Endothelial cell of umbilical vein (primary cell): ENCODE measurements at regions not wholly inside any gene's neighbourhood (a gene's known extent, or its start where the extent isn't known, plus 50 kb on each side); places are given as distances from the start of the nearest gene placed in this dataset.

Experiments used
- BruUV-seq: library from RNA; stranded (reverse); fragments of 400-500 nt; replicated peaks from 2 replicates; lab custom pipeline; 2021; lab: Mats Ljungman, UMichigan
- CTCF ChIA-PET: fragments of 300-600, 350-600 bp; sonication (Branson Sonifier 250); formaldehyde crosslinking; loops from one replicate; lab custom pipeline; 2021; ENCODE audit warnings: antibody characterized with exemption, inconsistent platforms; lab: Charles Lee
- POLR2A ChIA-PET: fragments of 300-600, 350-600 bp; sonication (Branson Sonifier 250); formaldehyde crosslinking; loops from one replicate; lab custom pipeline; 2021; ENCODE audit warnings: antibody characterized with exemption, inconsistent platforms; lab: Charles Lee
- DNase-seq: peaks from one replicate; pipeline ENCODE4 v3.0.0-alpha.2; 2011; ENCODE audit warnings: low read depth, low spot score
- FAIRE-seq: peaks from 2 replicates; lab custom pipeline; 2011; peaks lifted over from hg19 to GRCh38; lab: Jason Lieb, UNC
- H2AFZ ChIP-seq: 2 replicates; pipeline ENCODE4 v1.6.0; 2012; ENCODE audit warnings: low read depth, low read length, control low read depth, inconsistent platforms
- H3K27ac ChIP-seq: 2 replicates; pipeline ENCODE4 v1.5.1; 2011; ENCODE audit warnings: low read depth, mild to moderate bottlenecking, control low read depth, low read length, moderate library complexity; ENCODE audit not compliant: insufficient read depth
- H3K27me3 ChIP-seq, 2 experiments: 2 replicates each; pipeline versions ENCODE4 v1.6.0 to v1.6.1; 2011; ENCODE audit warnings: low read length in 2 of 2, mixed read lengths in 1 of 2; ENCODE audit not compliant: control insufficient read depth in 2 of 2, insufficient read depth in 2 of 2
- H3K36me3 ChIP-seq, 2 experiments: 2 replicates in 1 of 2; 3 replicates in 1 of 2; pipeline ENCODE4 v1.5.1; 2011; ENCODE audit warnings: low read length in 2 of 2, mild to moderate bottlenecking in 1 of 2, moderate library complexity in 1 of 2; ENCODE audit not compliant: control insufficient read depth in 2 of 2, insufficient read depth in 2 of 2; ENCODE audit errors: extremely low read depth in 1 of 2
- H3K4me1 ChIP-seq: 3 replicates; pipeline ENCODE4 v1.5.1; 2011; ENCODE audit warnings: mild to moderate bottlenecking, low read length; ENCODE audit not compliant: control insufficient read depth, insufficient read depth; ENCODE audit errors: extremely low read depth
- H3K4me2 ChIP-seq: 2 replicates; pipeline ENCODE4 v1.6.1; 2011; ENCODE audit warnings: low read length, control low read depth, mixed read lengths; ENCODE audit not compliant: insufficient read depth
- H3K4me3 ChIP-seq, 3 experiments: fragments of 200-600 bp in 1 of 3; sonication (generic), shearing (Covaris generic) in 1 of 3; replicated peaks in 1 of 3; 2 replicates each; pipeline ENCODE4 v1.5.1; 2011 to 2016; ENCODE audit warnings: control low read depth in 3 of 3, low read length in 3 of 3, mild to moderate bottlenecking in 2 of 3, inconsistent platforms in 1 of 3, low read depth in 1 of 3, moderate library complexity in 1 of 3; ENCODE audit not compliant: insufficient read depth in 1 of 3
- H3K79me2 ChIP-seq: 2 replicates; pipeline ENCODE4 v1.6.0; 2012; ENCODE audit warnings: low read length, inconsistent platforms; ENCODE audit not compliant: control insufficient read depth, insufficient read depth
- H3K9ac ChIP-seq: replicated peaks from 2 replicates; pipeline ENCODE3; 2011; ENCODE audit warnings: low read length, control low read depth; ENCODE audit not compliant: insufficient read depth; ENCODE audit errors: extremely low read depth
- H3K9me1 ChIP-seq: replicated peaks from 3 replicates; pipeline ENCODE4 v1.6.0; 2011; ENCODE audit warnings: mild to moderate bottlenecking, low read length; ENCODE audit not compliant: control insufficient read depth, insufficient read depth; ENCODE audit errors: extremely low read depth
- H3K9me3 ChIP-seq: replicated peaks from 2 replicates; pipeline ENCODE4 v1.5.1; 2012; ENCODE audit warnings: low read length, inconsistent platforms; ENCODE audit not compliant: control insufficient read depth, insufficient read depth
- H4K20me1 ChIP-seq: replicated peaks from 2 replicates; pipeline ENCODE3; 2011; ENCODE audit warnings: mild to moderate bottlenecking, low read length; ENCODE audit not compliant: control insufficient read depth, insufficient read depth; ENCODE audit errors: extremely low read depth
- EZH2 ChIP-seq: IDR thresholded peaks from 2 replicates; pipeline ENCODE4 v1.6.1; 2012; ENCODE audit warnings: borderline replicate concordance, low read depth, mild to moderate bottlenecking, moderate library complexity, low read length, inconsistent platforms; ENCODE audit not compliant: severe bottlenecking
- FOS ChIP-seq: IDR thresholded peaks from 2 replicates; pipeline ENCODE4 v1.6.1; 2011; ENCODE audit warnings: mild to moderate bottlenecking, low read length, moderate library complexity, borderline replicate concordance; ENCODE audit not compliant: insufficient read depth
- GATA2 ChIP-seq: IDR thresholded peaks from 2 replicates; pipeline ENCODE4 v1.7.0; 2011; ENCODE audit warnings: low read depth, mild to moderate bottlenecking, moderate library complexity, mixed read lengths, low read length; ENCODE audit not compliant: insufficient read length, insufficient read depth
- JUN ChIP-seq: IDR thresholded peaks from 2 replicates; pipeline ENCODE4 v1.6.1; 2011; ENCODE audit warnings: borderline replicate concordance, low read depth; ENCODE audit not compliant: insufficient read length, insufficient read depth
- MYC ChIP-seq: IDR thresholded peaks from one replicate; pipeline ENCODE4 v1.6.1; 2011; ENCODE audit warnings: mild to moderate bottlenecking, low read depth, low read length
- POLR2A ChIP-seq: IDR thresholded peaks from 2 replicates; pipeline ENCODE4 v1.6.1; 2012; ENCODE audit warnings: low read depth, mild to moderate bottlenecking, control low read depth, low read length
- POLR2AphosphoS5 ChIP-seq: IDR thresholded peaks from 2 replicates; pipeline ENCODE4 v1.6.1; 2012; ENCODE audit warnings: low read depth, mild to moderate bottlenecking, control low read depth, low read length, moderate library complexity; ENCODE audit not compliant: insufficient read depth
- dilution Hi-C: fragments of 300-500 bp; cut with MboI; formaldehyde crosslinking; loops from one replicate; pipeline ENCODE4 v1.15.0; 2019; ENCODE audit warnings: low sequenced_read_pairs; ENCODE audit not compliant: extremely low pct_ligation_motif_present
- intact Hi-C: fragments of 100-400 bp; cut with micrococcal nuclease; formaldehyde crosslinking; loops from one replicate; pipeline ENCODE4 v1.10.0; 2022
- TF ChIP-seq, protein P1 (sequence below): IDR thresholded peaks from 2 replicates; pipeline ENCODE4 v1.6.1; 2011; ENCODE audit not compliant: insufficient read depth, insufficient read length
- TF ChIP-seq, protein P2 (sequence below), 2 donors: IDR thresholded peaks; 1 replicate in 1 of 2; 2 replicates in 1 of 2; pipeline ENCODE4 v1.5.1; 2011; ENCODE audit warnings: low read length in 2 of 2, mild to moderate bottlenecking in 2 of 2, moderate library complexity in 2 of 2, control low read depth in 1 of 2, inconsistent platforms in 1 of 2, low read depth in 1 of 2; ENCODE audit not compliant: insufficient read depth in 1 of 2; ENCODE audit errors: extremely low read depth in 1 of 2

DNA sequence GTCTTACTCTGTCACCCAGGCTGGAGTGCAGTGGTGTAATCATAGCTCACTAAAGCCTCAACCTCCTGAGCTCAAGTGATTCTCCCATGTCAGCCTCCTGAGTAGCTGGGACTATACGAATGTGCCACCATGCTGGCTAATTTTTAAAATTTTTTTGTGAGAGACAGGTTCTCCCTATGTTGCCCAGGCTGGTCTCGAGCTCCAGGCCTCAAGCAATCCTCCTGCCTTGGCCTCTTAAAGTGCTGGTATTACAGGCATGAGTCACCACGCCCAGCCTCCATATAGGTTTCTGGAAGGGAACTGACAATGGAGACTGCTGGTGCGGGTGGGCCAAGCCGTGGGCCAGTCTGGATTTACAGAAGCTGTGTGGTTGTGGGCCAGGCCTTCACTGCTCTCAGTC lies 189.2 kb downstream of the URI1 start:
- dilution Hi-C loops (no loop called here), intact Hi-C loops (no loop called here)
- Histone ChIP-seq H3K4me3 (no peak overlapping the region), H2AFZ (no peak overlapping the region), H3K9ac (no peak overlapping the region), H4K20me1 (no peaks in the 10 kb centered on the region), H3K9me1 (no peaks in the 10 kb centered on the region), H3K4me2 (no peak overlapping the region), H3K4me1 (no peaks in the 10 kb centered on the region), H3K27me3 (no peaks in the 10 kb centered on the region), H3K36me3 (no peaks in the 10 kb centered on the region), H3K79me2 (no peaks in the 10 kb centered on the region), H3K9me3 (no peaks in the 10 kb centered on the region), H3K27ac (no peak overlapping the region)
- ChIA-PET POLR2A (no interaction called here), CTCF (no interaction called here)
- TF ChIP-seq JUN: no peak
- TF ChIP-seq, protein P1, sequence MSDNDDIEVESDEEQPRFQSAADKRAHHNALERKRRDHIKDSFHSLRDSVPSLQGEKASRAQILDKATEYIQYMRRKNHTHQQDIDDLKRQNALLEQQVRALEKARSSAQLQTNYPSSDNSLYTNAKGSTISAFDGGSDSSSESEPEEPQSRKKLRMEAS: no peak
- TF ChIP-seq MYC: no peak
- no peak for TF ChIP-seq EZH2
- TF ChIP-seq, protein P2, sequence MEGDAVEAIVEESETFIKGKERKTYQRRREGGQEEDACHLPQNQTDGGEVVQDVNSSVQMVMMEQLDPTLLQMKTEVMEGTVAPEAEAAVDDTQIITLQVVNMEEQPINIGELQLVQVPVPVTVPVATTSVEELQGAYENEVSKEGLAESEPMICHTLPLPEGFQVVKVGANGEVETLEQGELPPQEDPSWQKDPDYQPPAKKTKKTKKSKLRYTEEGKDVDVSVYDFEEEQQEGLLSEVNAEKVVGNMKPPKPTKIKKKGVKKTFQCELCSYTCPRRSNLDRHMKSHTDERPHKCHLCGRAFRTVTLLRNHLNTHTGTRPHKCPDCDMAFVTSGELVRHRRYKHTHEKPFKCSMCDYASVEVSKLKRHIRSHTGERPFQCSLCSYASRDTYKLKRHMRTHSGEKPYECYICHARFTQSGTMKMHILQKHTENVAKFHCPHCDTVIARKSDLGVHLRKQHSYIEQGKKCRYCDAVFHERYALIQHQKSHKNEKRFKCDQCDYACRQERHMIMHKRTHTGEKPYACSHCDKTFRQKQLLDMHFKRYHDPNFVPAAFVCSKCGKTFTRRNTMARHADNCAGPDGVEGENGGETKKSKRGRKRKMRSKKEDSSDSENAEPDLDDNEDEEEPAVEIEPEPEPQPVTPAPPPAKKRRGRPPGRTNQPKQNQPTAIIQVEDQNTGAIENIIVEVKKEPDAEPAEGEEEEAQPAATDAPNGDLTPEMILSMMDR (IDR thresholded peaks at IDR 0.05; ENCODE audit: extremely low read depth in 1 of 2, insufficient read depth in 1 of 2, low read depth in 1 of 2, low read length in 2 of 2): no peak
- no peak for TF ChIP-seq POLR2AphosphoS5
- TF ChIP-seq GATA2: no peak
- no peak for TF ChIP-seq FOS
- no peak for TF ChIP-seq POLR2A
- DNase-seq (no peak), FAIRE-seq (no peak)
- BruUV-seq: no TSS peak
